Smooth muscle cell (in vitro differentiated cells): ENCODE measurements at regions not wholly inside any gene's neighbourhood (a gene's known extent, or its start where the extent isn't known, plus 50 kb on each side); places are given as distances from the start of the nearest gene placed in this dataset.
A peak's percentile ranks its signal among the peaks of the same experiment; 100 is the strongest.

Experiments
- DNase-seq: peaks from one replicate; lab custom pipeline; 2025; ENCODE audit not compliant: unreplicated experiment; lab: John Stamatoyannopoulos, UW
- H2AFZ ChIP-seq: fragments of 200-600 bp; sonication (generic); 2 replicates; pipeline ENCODE4 v1.6.0; 2016; ENCODE audit warnings: antibody characterized with exemption, low read depth, mild to moderate bottlenecking
- H3F3A ChIP-seq: fragments of 200-600 bp; sonication (generic); 2 replicates; pipeline ENCODE4 v1.6.0; 2017; ENCODE audit warnings: antibody characterized with exemption, low read depth
- H3K27ac ChIP-seq: fragments of 200-600 bp; sonication (generic); 2 replicates; pipeline ENCODE4 v1.5.1; 2016; ENCODE audit warnings: low read depth, mild to moderate bottlenecking
- H3K27me3 ChIP-seq: fragments of 200-600 bp; sonication (generic); 2 replicates; pipeline ENCODE4 v1.6.1; 2016; ENCODE audit warnings: low read depth, mild to moderate bottlenecking
- H3K36me3 ChIP-seq: fragments of 200-600 bp; sonication (generic); 2 replicates; pipeline ENCODE4 v1.5.1; 2016; ENCODE audit warnings: low read depth
- H3K4me1 ChIP-seq: fragments of 200-600 bp; sonication (generic); 2 replicates; pipeline ENCODE4 v1.5.1; 2016; ENCODE audit warnings: low read depth
- H3K4me2 ChIP-seq: fragments of 200-600 bp; sonication (generic); 2 replicates; pipeline ENCODE4 v1.6.0; 2016; ENCODE audit warnings: mild to moderate bottlenecking
- H3K4me3 ChIP-seq: fragments of 200-600 bp; sonication (generic); 2 replicates; pipeline ENCODE4 v1.5.1; 2016; ENCODE audit warnings: mild to moderate bottlenecking
- H3K79me2 ChIP-seq: fragments of 200-600 bp; sonication (generic); 2 replicates; pipeline ENCODE4 v1.6.0; 2016; ENCODE audit warnings: low read depth, mild to moderate bottlenecking
- H3K9ac ChIP-seq: fragments of 200-600 bp; sonication (generic); 2 replicates; pipeline ENCODE4 v1.6.0; 2016; ENCODE audit warnings: low read depth
- H3K9me3 ChIP-seq: fragments of 200-600 bp; sonication (generic); replicated peaks from 2 replicates; pipeline ENCODE4 v1.5.1; 2016; ENCODE audit warnings: low read depth
- H4K20me1 ChIP-seq: fragments of 200-600 bp; sonication (generic); 2 replicates; pipeline ENCODE4 v1.6.0; 2016; ENCODE audit warnings: low read depth
- CTCF ChIP-seq: fragments of 200-600 bp; sonication (generic); IDR thresholded peaks from 2 replicates; pipeline ENCODE4 v1.5.1; 2017; ENCODE audit warnings: borderline replicate concordance, mild to moderate bottlenecking, antibody characterized with exemption; ENCODE audit not compliant: insufficient read depth, poor library complexity, severe bottlenecking
- WGBS: methylation state at CpG from one replicate; pipeline ENCODE4 v1.1.7; 2016; ENCODE audit warnings: low lambda C conversion rate; 5-methylcytosine and 5-hydroxymethylcytosine counted together

GRCh38 chr10:31081937-31082840, 50.5 kb upstream of the ZNF438 start:
- H3K9me3 ChIP-seq, result no peaks in the 10 kb centered on the region
- H3K9ac ChIP-seq, result no peak overlapping the region
- H3F3A ChIP-seq, result no peaks in the 10 kb centered on the region
- H3K79me2 ChIP-seq, result no peaks in the 10 kb centered on the region
- H3K4me3 ChIP-seq, result no peak overlapping the region
- peak overlapping the region; percentile 63 for H3K4me2 ChIP-seq
- no peak for DNase-seq
- WGBS, result 32% methylated on average over 2 of the region's 2 CpGs
- H3K27ac ChIP-seq, result no peak overlapping the region
- H2AFZ ChIP-seq, result no peak overlapping the region
- peaks cover 12% of the 10 kb centered on the region for H3K4me1 ChIP-seq
- TF ChIP-seq CTCF, result no peak
- H3K36me3 ChIP-seq, result no peaks in the 10 kb centered on the region
- no peaks in the 10 kb centered on the region for H3K27me3 ChIP-seq
- H4K20me1 ChIP-seq, result no peaks in the 10 kb centered on the region

- 63% methylated on average over 6 of the region's 6 CpGs for WGBS
- H4K20me1 ChIP-seq, result no peaks in the 10 kb centered on the region
- H3K4me1 ChIP-seq, result peaks cover 21% of the 10 kb centered on the region
- no peaks in the 10 kb centered on the region for H3K36me3 ChIP-seq
- no peaks in the 10 kb centered on the region for H3K27me3 ChIP-seq
- no peaks in the 10 kb centered on the region for H3K9me3 ChIP-seq
- H3K9ac ChIP-seq, result no peak overlapping the region
- H3K79me2 ChIP-seq, result no peaks in the 10 kb centered on the region
- DNase-seq, result no peak
- no peak overlapping the region for H3K4me3 ChIP-seq
- H3K27ac ChIP-seq, result no peak overlapping the region
- H3F3A ChIP-seq, result no peaks in the 10 kb centered on the region
- no peak overlapping the region for H3K4me2 ChIP-seq
- no peak overlapping the region for H2AFZ ChIP-seq
- peak; percentile 37 for TF ChIP-seq CTCF
Observed at GRCh38 chr10:31083765-31084184, 52.1 kb upstream of the ZNF438 start.

GRCh38 chr10:31087011-31087410, 55.3 kb upstream of the ZNF438 start:
- Histone ChIP-seq H3K27ac (no peak overlapping the region), H3K4me2 (no peak overlapping the region), H3K36me3 (no peaks in the 10 kb centered on the region), H3K4me1 (peaks cover 15% of the 10 kb centered on the region), H3K27me3 (no peaks in the 10 kb centered on the region), H4K20me1 (no peaks in the 10 kb centered on the region), H3K4me3 (no peak overlapping the region), H3K9ac (no peak overlapping the region), H3F3A (no peaks in the 10 kb centered on the region), H3K9me3 (no peaks in the 10 kb centered on the region), H3K79me2 (no peaks in the 10 kb centered on the region), H2AFZ (no peak overlapping the region)
- WGBS, result 91% methylated on average over 3 of the region's 3 CpGs
- no peak for DNase-seq
- no peak for TF ChIP-seq CTCF

- no peak for DNase-seq
- WGBS, result 79% methylated on average over 1 of the region's 1 CpG
Observed at GRCh38 chr10:31087851-31088250, 56.2 kb upstream of the ZNF438 start.

More at GRCh38 chr10:31087851-31088250, 56.2 kb upstream of the ZNF438 start:
- no peaks in the 10 kb centered on the region for H3K36me3 ChIP-seq
- H3K9me3 ChIP-seq, result no peaks in the 10 kb centered on the region
- H4K20me1 ChIP-seq, result no peaks in the 10 kb centered on the region
- no peak for TF ChIP-seq CTCF
- H3F3A ChIP-seq, result no peaks in the 10 kb centered on the region
- no peak overlapping the region for H3K4me2 ChIP-seq
- no peak overlapping the region for H3K9ac ChIP-seq
- H2AFZ ChIP-seq, result no peak overlapping the region
- no peaks in the 10 kb centered on the region for H3K79me2 ChIP-seq
- H3K4me3 ChIP-seq, result no peak overlapping the region
- H3K27ac ChIP-seq, result no peak overlapping the region
- peaks cover 9% of the 10 kb centered on the region for H3K4me1 ChIP-seq
- no peaks in the 10 kb centered on the region for H3K27me3 ChIP-seq
